NOMO-1 treated with dmso at 0.1 percent for 144 hours (cell line): ENCODE measurements at regions not wholly inside any gene's neighbourhood (a gene's known extent, or its start where the extent isn't known, plus 50 kb on each side); places are given as distances from the start of the nearest gene placed in this dataset.

Experiments
- DNase-seq: peaks from one replicate; lab custom pipeline; 2025; ENCODE audit not compliant: unreplicated experiment; lab: John Stamatoyannopoulos, UW

GRCh38 chr2:9156483-9156882 lies 50.1 kb upstream of the ASAP2 start:
- DNase-seq = no peak

GRCh38 chr2:9154061-9154460 lies 52.6 kb upstream of the ASAP2 start:
- DNase-seq = no peak

GRCh38 chr2:9153643-9153980 lies 53.0 kb upstream of the ASAP2 start:
- DNase-seq = no peak

GRCh38 chr2:9152975-9153642 lies 53.5 kb upstream of the ASAP2 start:
- DNase-seq = no peak

- no peak for DNase-seq
Observed at GRCh38 chr2:9150906-9151305, 55.7 kb upstream of the ASAP2 start.

GRCh38 chr2:9150568-9150900 lies 56.1 kb upstream of the ASAP2 start:
- DNase-seq = no peak

- no peak for DNase-seq
Observed at GRCh38 chr2:9149726-9150567, 56.7 kb upstream of the ASAP2 start.

- no peak for DNase-seq
Observed at GRCh38 chr2:9149388-9149660, 57.3 kb upstream of the ASAP2 start.

GRCh38 chr2:9146646-9147045 lies 60.0 kb upstream of the ASAP2 start:
- no peak for DNase-seq

- no peak for DNase-seq
Observed at GRCh38 chr2:9145752-9146430, 60.7 kb upstream of the ASAP2 start.

- DNase-seq = no peak
Observed at GRCh38 chr2:9145109-9145751, 61.4 kb upstream of the ASAP2 start.

GRCh38 chr2:9144617-9145016 lies 62.0 kb upstream of the ASAP2 start:
- DNase-seq = no peak

- no peak for DNase-seq
Observed at GRCh38 chr2:9144046-9144445, 62.6 kb upstream of the ASAP2 start.

GRCh38 chr2:9143264-9143815 lies 63.3 kb upstream of the ASAP2 start:
- DNase-seq = no peak

GRCh38 chr2:9142551-9143263 lies 63.9 kb upstream of the ASAP2 start:
- DNase-seq = peak; percentile 68

- DNase-seq = no peak
Observed at GRCh38 chr2:9141706-9142460, 64.7 kb upstream of the ASAP2 start.

GRCh38 chr2:9141091-9141667 lies 65.4 kb upstream of the ASAP2 start:
- DNase-seq = no peak

- DNase-seq = no peak
Observed at GRCh38 chr2:9140645-9141044, 66.0 kb upstream of the ASAP2 start.

GRCh38 chr2:9139491-9140443 lies 66.8 kb upstream of the ASAP2 start:
- DNase-seq = peak; percentile 39
